Hematopoietic multipotent progenitor cell treated with erythropoietin and hydrocortisone succinate and interleukin-3 and kit ligand, for 15 days (in vitro differentiated cells): ENCODE measurements at regions not wholly inside any gene's neighbourhood (a gene's known extent, or its start where the extent isn't known, plus 50 kb on each side); places are given as distances from the start of the nearest gene placed in this dataset.

Source experiments
- DNase-seq: peaks from one replicate; pipeline ENCODE4 v3.0.0-alpha.2; 2015; ENCODE audit warnings: low spot score

DNA sequence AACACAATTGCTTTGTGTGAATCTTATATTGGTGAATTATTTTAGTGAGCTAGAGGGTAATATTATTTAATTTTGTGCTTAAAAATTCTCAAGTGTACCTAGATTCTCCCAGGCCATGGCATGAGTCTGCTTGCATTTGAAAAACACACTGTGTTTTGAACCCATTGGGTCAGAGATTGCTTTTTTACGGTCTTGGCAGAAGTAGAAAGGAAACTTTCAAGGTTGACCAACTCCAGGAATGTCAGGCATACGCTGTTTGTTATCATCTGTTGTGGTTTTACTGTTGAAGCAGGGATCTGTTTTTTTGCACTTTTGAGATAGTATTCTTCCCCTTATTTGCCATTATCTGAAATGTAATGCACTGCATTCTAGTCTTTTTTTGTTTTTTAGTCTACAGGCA is 377.4 kb downstream of the RPRM start:
- no peak for DNase-seq

- DNase-seq: no peak
Observed at GRCh38 chr2:153100151-153100550, 378.4 kb downstream of the RPRM start.

DNA sequence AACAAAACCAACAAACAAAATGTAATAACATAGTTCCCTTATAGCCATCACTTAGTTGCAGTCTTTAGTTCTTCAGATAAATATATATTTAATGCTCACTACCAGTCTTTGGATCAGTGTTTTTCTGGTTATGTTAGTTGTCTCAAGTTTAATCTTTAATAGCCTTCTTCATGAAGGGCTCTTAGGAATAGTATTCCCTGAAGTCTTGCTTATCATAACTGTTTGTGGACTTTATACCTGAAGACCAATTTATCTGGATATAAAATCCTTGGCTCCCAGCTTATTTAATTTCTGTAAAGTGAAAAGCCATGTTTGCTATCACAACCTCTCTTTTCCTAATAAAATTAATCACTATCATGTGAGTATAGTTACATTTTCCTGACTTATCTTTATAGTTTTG is 379.7 kb downstream of the ARL6IP6 start:
- no peak for DNase-seq

GRCh38 chr2:153096272-153096671 is 377.9 kb downstream of the ARL6IP6 start:
- DNase-seq: no peak

GRCh38 chr2:153091344-153091743 is 372.9 kb downstream of the ARL6IP6 start:
- no peak for DNase-seq

GRCh38 chr2:153079315-153079714 is 360.9 kb downstream of the ARL6IP6 start:
- no peak for DNase-seq

DNA sequence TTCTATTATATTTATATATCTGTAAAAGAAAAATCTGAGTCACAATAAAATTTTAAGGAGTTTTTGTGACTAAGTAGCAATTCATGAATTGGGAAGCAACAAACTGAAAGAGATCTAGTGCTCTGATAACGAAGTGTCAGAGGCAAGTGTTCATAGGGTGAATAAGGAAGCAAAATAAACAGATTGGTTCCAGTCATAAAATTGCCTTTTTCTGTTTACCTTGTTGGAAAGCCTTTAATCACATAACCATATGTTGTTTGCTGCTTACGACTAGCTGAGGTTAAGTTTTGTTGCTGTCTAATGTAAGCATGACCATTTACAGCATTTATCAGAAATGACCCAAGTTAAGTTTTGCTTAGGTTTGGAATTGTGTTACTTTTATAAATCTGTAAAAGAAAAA is 358.9 kb downstream of the ARL6IP6 start:
- DNase-seq: no peak

- DNase-seq: no peak
Observed at GRCh38 chr2:153074207-153074606, 355.8 kb downstream of the ARL6IP6 start.

GRCh38 chr2:153072813-153073212 is 354.4 kb downstream of the ARL6IP6 start:
- no peak for DNase-seq

GRCh38 chr2:153072077-153072476 is 353.7 kb downstream of the ARL6IP6 start:
- no peak for DNase-seq

DNA sequence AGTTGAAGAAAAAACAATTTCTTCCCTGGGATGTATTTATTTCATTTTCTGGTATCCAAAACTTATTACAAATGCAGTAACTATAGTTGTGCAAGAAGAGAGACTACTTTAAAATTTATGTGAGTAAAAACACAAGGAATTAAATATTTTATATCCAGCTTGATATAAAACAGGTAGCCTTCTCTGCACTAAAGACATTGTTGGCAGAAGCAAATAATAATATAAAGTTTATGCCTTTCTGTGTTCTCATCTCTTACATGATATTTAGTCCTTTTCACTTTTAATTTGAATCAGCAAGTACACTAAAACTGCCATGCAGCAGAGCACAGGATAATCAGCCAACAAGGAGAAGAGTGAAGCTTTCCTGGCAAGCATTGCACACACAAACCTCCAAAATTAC is 352.7 kb downstream of the ARL6IP6 start:
- no peak for DNase-seq

DNA sequence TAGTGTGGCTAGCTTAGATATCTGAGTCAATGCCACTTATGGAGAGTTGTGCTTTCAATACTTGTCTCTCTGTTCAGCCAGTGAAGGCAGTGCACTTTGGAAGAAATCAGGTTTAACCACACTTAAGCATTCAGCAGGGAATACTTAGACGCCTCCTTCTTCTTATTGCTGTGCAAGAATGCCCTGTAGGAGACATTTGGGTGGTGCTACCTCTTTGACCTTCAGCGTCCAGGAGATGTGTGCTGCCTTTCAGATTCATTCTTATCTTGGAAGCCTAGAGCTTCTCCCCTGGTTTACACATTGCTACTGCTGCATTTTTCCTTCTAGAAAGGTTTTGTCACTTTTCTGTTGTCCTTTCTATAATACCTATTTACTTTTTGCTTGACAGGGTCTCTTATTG is 350.5 kb downstream of the ARL6IP6 start:
- DNase-seq: no peak

- DNase-seq: no peak
Observed at GRCh38 chr2:153068052-153068451, 349.6 kb downstream of the ARL6IP6 start.

GRCh38 chr2:153059338-153060052 is 341.1 kb downstream of the ARL6IP6 start:
- DNase-seq: no peak

DNA sequence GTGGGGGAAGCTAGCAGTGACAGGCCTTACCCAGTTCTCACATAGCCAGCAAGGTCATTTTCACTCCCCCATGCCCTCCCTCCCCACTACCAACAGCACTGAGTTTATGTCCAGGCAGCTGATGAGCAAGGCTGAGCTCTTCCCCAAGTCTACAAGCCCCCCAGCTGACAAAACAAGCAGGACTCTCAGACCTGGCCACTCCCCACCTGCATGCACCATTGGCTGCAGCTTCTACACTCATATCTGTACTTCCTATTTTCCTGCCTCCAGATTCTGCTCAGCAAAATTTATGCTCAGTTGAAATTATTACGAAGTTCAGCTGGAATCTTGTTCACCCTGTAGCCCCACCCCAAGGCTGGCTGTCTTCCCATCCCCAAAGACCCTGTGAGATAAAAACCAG is 339.3 kb downstream of the ARL6IP6 start:
- no peak for DNase-seq

DNA sequence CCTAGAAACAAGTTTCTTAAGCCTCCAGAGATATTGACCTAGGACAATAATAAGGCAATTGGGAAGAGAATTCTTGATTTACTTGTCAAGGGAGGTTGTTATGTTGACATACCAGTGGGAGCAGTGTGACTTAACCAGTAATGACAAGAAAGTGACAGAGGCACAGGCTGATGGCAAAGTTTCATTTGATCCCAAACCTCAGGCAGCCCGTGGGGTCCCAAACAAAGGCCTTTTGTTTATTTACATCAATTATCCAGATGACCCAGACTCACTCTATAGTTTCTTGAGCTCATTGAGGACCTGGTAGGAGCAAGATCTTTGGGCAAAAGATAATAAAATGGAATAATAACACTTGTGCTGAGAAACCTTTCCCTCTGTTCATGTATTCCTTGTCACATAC is 336.8 kb downstream of the ARL6IP6 start:
- no peak for DNase-seq

DNA sequence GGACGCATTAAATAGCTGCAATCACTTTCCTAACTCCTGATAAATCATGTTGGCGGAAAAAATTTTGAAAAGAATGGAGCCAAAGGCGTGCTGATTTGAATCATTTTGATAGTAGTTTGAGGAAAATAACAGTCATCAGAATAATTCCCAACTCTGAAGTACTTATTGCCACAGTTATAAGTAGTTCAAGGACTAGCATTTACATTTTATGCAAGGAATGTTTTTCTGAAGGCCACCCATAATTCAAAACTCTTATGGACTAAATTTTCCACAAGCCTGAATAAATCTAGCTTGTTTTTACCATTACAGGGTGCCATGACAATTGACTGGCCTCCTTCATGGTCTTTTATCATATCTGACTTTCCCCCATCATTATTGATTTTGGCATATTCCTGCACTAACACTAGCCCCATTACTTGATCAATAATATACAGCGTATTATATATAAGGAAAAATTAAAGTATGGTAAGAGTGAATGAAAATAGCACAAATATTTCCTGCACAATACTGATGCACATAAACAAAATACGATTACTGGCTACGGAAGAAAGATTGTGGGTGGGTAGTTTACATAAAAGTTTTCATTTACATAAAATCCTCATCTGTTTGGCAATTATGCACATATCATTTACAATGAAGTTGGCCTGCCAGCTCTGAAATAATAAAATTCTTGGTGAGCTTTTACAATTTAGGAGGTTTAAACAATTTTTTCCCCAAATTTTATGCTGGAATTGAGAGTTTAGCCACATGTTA is 334.6 kb downstream of the ARL6IP6 start:
- DNase-seq: no peak

GRCh38 chr2:153047220-153047619 is 328.8 kb downstream of the ARL6IP6 start:
- no peak for DNase-seq

DNA sequence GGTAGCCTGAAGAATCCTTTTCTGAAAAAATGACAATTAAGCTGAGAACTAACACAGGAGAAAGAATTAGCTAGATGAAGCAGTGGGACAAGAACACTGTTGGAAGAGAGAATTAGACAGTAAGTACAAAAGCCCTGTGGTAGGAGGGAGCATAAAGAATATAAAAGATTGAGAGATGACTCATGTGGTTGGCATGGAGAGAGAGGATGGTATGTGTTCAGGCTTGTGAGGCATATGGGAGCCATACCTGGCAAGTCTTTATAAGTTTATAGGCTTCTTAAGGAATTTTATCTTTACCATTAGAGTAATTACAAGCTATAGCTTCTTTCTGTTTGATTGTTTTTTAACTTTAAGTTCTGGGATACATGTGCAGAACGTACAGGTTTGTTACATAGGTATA is 325.0 kb downstream of the ARL6IP6 start:
- no peak for DNase-seq

- DNase-seq: no peak
Observed at GRCh38 chr2:153028626-153029025, 310.2 kb downstream of the ARL6IP6 start.

- DNase-seq: no peak
Observed at GRCh38 chr2:153027533-153027932, 309.1 kb downstream of the ARL6IP6 start.

GRCh38 chr2:153020201-153020600 is 301.8 kb downstream of the ARL6IP6 start:
- DNase-seq: no peak

DNA sequence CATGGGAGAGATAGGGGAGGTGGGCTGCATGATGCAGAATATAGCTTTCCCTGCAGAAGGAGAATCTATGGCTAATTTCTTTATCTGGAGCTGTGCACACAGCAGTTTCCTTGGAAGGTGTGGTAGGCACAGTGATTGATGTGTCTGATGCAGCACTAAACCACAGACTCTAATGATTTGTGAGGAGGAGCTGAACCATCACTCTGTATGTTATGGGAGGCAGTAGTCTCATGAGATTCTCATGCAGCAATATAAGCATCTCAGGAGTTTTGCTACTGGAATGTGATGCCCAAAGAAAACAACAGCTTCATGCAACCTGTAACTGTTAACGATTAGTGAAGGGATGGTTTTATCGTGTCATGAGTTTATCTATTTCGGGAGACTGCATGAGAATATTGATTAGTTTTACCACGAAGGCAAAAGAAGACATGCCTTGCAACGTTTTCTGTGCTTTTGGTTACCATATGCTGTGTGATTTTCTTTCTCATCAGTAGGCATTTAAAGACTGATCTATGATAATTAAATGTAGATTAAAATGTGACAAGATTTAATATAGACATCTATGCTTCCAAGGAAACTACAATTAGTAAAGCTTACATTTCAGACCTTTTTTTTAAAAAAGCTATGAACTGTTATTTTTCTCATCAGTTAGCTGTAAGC is 286.8 kb downstream of the ARL6IP6 start:
- no peak for DNase-seq
